Vagina (tissue), 2 donors: ENCODE measurements at regions not wholly inside any gene's neighbourhood (a gene's known extent, or its start where the extent isn't known, plus 50 kb on each side); places are given as distances from the start of the nearest gene placed in this dataset.

Experiments
- DNase-seq, 2 donors: peaks; one replicate each; pipeline ENCODE4 v3.0.0-alpha.2; 2017; ENCODE audit errors: extremely low spot score in 2 of 2
- H3K27ac ChIP-seq: fragments of 200-600 bp; sonication (generic); one replicate; pipeline ENCODE4 v1.5.1; 2019
- H3K27me3 ChIP-seq: fragments of 200-600 bp; sonication (generic); one replicate; pipeline ENCODE4 v1.5.1; 2019
- H3K36me3 ChIP-seq, 2 donors: fragments of 200-600 bp; sonication (generic); one replicate each; pipeline ENCODE4 v1.5.1; 2017 to 2019
- H3K4me1 ChIP-seq: fragments of 200-600 bp; sonication (generic); one replicate; pipeline ENCODE4 v1.5.1; 2019
- H3K4me3 ChIP-seq, 2 donors: fragments of 200-600 bp; sonication (generic); 1 replicate in 1 of 2; 2 replicates in 1 of 2; pipeline ENCODE4 v1.5.1; 2016 to 2019
- H3K9me3 ChIP-seq: fragments of 200-600 bp; sonication (generic); one replicate; pipeline ENCODE4 v1.5.1; 2019
- POLR2A ChIP-seq, 2 donors: fragments of 450-650 bp; IDR thresholded peaks; one replicate each; pipeline ENCODE4 v1.6.1; 2017; ENCODE audit warnings: antibody characterized with exemption in 2 of 2, mild to moderate bottlenecking in 2 of 2, moderate library complexity in 2 of 2
- POLR2AphosphoS5 ChIP-seq, 2 donors: sonication (generic); formaldehyde crosslinking; IDR thresholded peaks; one replicate each; pipeline ENCODE4 v1.9.0; 2017; ENCODE audit warnings: antibody characterized with exemption in 2 of 2, mild to moderate bottlenecking in 2 of 2, low read depth in 1 of 2; ENCODE audit not compliant: insufficient read depth in 1 of 2
- intact Hi-C: fragments of 100-400 bp; cut with DNase I; formaldehyde crosslinking; loops from one replicate; pipeline ENCODE4 v1.15.1; 2023
- TF ChIP-seq, protein P1 (sequence below), 3 experiments: fragments of 450-650 bp in 2 of 3; fragments of 200-600 bp in 1 of 3; sonication (generic) in 1 of 3; IDR thresholded peaks; one replicate each; pipeline ENCODE4 v1.5.1; 2017 to 2019; ENCODE audit warnings: antibody characterized with exemption in 3 of 3, mild to moderate bottlenecking in 2 of 3, moderate library complexity in 2 of 3

- DNase-seq = no peak
- Histone ChIP-seq H3K9me3 (no peaks in the 10 kb centered on the region), H3K36me3 (no peaks in the 10 kb centered on the region), H3K27ac (no peak overlapping the region), H3K4me3 (no peak overlapping the region), H3K27me3 (no peaks in the 10 kb centered on the region), H3K4me1 (no peaks in the 10 kb centered on the region)
- intact Hi-C loops = no loop called here
- no peak for TF ChIP-seq POLR2A (IDR thresholded peaks at IDR 0.05)
- TF ChIP-seq, protein P1, sequence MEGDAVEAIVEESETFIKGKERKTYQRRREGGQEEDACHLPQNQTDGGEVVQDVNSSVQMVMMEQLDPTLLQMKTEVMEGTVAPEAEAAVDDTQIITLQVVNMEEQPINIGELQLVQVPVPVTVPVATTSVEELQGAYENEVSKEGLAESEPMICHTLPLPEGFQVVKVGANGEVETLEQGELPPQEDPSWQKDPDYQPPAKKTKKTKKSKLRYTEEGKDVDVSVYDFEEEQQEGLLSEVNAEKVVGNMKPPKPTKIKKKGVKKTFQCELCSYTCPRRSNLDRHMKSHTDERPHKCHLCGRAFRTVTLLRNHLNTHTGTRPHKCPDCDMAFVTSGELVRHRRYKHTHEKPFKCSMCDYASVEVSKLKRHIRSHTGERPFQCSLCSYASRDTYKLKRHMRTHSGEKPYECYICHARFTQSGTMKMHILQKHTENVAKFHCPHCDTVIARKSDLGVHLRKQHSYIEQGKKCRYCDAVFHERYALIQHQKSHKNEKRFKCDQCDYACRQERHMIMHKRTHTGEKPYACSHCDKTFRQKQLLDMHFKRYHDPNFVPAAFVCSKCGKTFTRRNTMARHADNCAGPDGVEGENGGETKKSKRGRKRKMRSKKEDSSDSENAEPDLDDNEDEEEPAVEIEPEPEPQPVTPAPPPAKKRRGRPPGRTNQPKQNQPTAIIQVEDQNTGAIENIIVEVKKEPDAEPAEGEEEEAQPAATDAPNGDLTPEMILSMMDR (IDR thresholded peaks at IDR 0.05) = no peak
Observed at GRCh38 chr16:49964316-49964715, 60.7 kb upstream of the CNEP1R1 start.

DNA sequence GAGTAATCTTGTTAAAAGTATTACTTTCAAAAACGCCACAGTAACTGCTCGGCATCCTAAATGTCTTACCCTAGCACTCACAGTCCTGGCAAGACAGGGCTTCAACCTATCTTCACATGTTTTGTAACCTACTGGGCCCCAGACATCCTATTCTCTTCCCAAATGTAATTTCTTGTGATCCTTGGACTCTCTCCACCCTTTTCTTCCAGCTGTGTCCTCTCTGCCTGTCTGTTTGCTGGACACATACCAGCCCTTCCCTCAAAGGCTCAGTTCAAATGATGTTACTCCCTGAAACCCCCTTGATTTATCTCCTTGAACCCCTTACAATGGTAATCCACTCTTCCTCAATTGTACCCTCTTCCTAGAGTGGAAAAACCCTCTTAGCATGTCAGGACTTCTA lies 60.1 kb upstream of the CNEP1R1 start:
- no peaks in the 10 kb centered on the region for H3K9me3 ChIP-seq
- no peak for DNase-seq
- intact Hi-C loops = no loop called here
- no peaks in the 10 kb centered on the region for H3K27me3 ChIP-seq
- no peaks in the 10 kb centered on the region for H3K36me3 ChIP-seq
- no peaks in the 10 kb centered on the region for H3K4me1 ChIP-seq
- TF ChIP-seq POLR2A (IDR thresholded peaks at IDR 0.05) (no peak), POLR2AphosphoS5 (IDR thresholded peaks at IDR 0.05; ENCODE audit: insufficient read depth in 1 of 2, low read depth in 1 of 2) (no peak)
- TF ChIP-seq, protein P1 (IDR thresholded peaks at IDR 0.05) = no peak
- H3K27ac ChIP-seq = no peak overlapping the region
- no peak overlapping the region for H3K4me3 ChIP-seq

GRCh38 chr16:49967012-49967559 lies 57.9 kb upstream of the CNEP1R1 start:
- no peak for TF ChIP-seq POLR2AphosphoS5 (IDR thresholded peaks at IDR 0.05; ENCODE audit: insufficient read depth in 1 of 2, low read depth in 1 of 2)
- TF ChIP-seq, protein P1 (IDR thresholded peaks at IDR 0.05) = no peak
- TF ChIP-seq POLR2A (IDR thresholded peaks at IDR 0.05) = no peak

GRCh38 chr16:49969091-49970030 lies 55.7 kb upstream of the CNEP1R1 start:
- no peaks in the 10 kb centered on the region for H3K36me3 ChIP-seq
- H3K27ac ChIP-seq = no peak overlapping the region
- no peak overlapping the region for H3K4me3 ChIP-seq
- intact Hi-C loops = no loop called here
- no peak for TF ChIP-seq POLR2A (IDR thresholded peaks at IDR 0.05)
- TF ChIP-seq, protein P1 (IDR thresholded peaks at IDR 0.05) = no peak
- TF ChIP-seq POLR2AphosphoS5 (IDR thresholded peaks at IDR 0.05; ENCODE audit: insufficient read depth in 1 of 2, low read depth in 1 of 2) = no peak
- H3K9me3 ChIP-seq = no peaks in the 10 kb centered on the region
- no peaks in the 10 kb centered on the region for H3K4me1 ChIP-seq
- DNase-seq = no peak
- H3K27me3 ChIP-seq = no peaks in the 10 kb centered on the region

More at GRCh38 chr16:49967012-49967559, 57.9 kb upstream of the CNEP1R1 start:
- no peaks in the 10 kb centered on the region for H3K4me1 ChIP-seq
- intact Hi-C loops = no loop called here
- H3K27ac ChIP-seq = no peak overlapping the region
- H3K9me3 ChIP-seq = no peaks in the 10 kb centered on the region
- H3K36me3 ChIP-seq = no peaks in the 10 kb centered on the region
- no peak overlapping the region for H3K4me3 ChIP-seq
- DNase-seq = no peak
- no peaks in the 10 kb centered on the region for H3K27me3 ChIP-seq
